Neural progenitor cell (in vitro differentiated cells): ENCODE measurements at regions not wholly inside any gene's neighbourhood (a gene's known extent, or its start where the extent isn't known, plus 50 kb on each side); places are given as distances from the start of the nearest gene placed in this dataset.

Source experiments
- EZH2 ChIP-seq: fragments of 200-600 bp; sonication (generic); IDR thresholded peaks from 2 replicates; pipeline ENCODE4 v1.6.1; 2017; ENCODE audit warnings: antibody characterized with exemption, mild to moderate bottlenecking, moderate library complexity
- TF ChIP-seq, protein P1 (sequence below): fragments of 200-600 bp; sonication (generic); IDR thresholded peaks from 2 replicates; pipeline ENCODE4 v1.5.1; 2017; ENCODE audit warnings: antibody characterized with exemption, mild to moderate bottlenecking

- no peak for TF ChIP-seq EZH2
- TF ChIP-seq, protein P1, sequence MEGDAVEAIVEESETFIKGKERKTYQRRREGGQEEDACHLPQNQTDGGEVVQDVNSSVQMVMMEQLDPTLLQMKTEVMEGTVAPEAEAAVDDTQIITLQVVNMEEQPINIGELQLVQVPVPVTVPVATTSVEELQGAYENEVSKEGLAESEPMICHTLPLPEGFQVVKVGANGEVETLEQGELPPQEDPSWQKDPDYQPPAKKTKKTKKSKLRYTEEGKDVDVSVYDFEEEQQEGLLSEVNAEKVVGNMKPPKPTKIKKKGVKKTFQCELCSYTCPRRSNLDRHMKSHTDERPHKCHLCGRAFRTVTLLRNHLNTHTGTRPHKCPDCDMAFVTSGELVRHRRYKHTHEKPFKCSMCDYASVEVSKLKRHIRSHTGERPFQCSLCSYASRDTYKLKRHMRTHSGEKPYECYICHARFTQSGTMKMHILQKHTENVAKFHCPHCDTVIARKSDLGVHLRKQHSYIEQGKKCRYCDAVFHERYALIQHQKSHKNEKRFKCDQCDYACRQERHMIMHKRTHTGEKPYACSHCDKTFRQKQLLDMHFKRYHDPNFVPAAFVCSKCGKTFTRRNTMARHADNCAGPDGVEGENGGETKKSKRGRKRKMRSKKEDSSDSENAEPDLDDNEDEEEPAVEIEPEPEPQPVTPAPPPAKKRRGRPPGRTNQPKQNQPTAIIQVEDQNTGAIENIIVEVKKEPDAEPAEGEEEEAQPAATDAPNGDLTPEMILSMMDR: no peak
Measured at GRCh38 chr2:194135463-194135862, 1521.6 kb upstream of the SLC39A10 start.
